SIG-M5 treated with dmso at 0.1 percent for 504 hours (cell line): ENCODE measurements at regions not wholly inside any gene's neighbourhood (a gene's known extent, or its start where the extent isn't known, plus 50 kb on each side); places are given as distances from the start of the nearest gene placed in this dataset.

Experiments used
- DNase-seq: peaks from one replicate; lab custom pipeline; 2025; ENCODE audit not compliant: unreplicated experiment; lab: John Stamatoyannopoulos, UW

DNA sequence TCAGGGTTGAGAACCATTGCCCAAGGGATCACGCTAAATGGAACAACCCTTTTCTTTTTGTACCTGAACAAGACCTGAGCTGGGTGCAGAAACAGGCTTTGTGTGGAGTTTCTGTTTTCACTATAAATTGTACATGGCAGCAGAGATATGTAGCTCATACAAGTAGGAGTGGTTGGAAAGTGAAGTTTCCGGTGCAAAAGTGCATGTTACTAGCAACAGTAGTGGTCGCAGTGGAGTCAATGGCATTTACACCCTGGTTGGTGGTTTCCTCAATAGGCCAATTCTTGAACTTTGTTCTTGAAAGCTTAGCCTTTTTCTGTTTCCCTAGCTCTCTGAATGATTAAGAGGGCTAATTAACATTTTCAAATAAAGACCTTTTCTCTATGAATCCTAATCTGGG is 170.7 kb downstream of the NEBL start:
- no peak for DNase-seq

DNA sequence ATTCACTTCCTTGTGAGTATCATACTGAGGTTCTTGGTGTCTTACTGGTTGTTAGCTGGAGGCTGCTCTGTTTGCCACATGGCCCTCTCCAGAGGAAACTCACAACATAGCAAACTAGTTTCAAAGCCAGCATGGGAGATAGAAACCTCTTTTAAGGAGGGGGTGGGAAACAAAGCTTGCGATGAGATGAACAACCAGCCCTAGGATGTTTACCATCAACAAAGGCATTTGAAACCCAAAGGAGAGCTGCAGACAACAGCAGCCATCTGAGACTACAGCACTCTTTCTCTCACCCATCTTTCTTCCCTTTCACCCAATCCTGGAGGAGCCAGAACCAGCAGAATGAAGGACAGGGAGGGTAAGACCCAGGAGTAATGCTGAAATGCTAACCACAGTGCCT is 182.1 kb downstream of the NEBL start:
- no peak for DNase-seq

DNA sequence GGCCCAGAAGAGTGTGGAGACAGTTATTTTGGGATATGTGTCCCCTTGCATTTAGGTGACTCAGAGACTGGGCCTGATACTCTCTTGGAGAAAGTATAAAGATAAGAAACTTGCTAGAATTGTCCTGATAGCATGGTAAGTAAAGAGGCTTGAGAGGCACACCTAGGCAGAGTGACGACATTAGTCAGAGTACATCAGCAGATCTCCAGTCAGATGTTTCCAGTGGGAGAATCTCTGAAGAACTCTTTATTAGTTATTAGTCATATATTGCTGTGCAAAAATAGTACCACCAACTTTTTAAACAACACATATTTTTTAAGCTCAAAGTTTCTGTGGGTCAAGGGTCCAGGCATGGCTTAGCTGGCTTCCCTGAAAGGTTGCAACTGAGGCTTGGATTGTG is 182.6 kb downstream of the NEBL start:
- no peak for DNase-seq

DNA sequence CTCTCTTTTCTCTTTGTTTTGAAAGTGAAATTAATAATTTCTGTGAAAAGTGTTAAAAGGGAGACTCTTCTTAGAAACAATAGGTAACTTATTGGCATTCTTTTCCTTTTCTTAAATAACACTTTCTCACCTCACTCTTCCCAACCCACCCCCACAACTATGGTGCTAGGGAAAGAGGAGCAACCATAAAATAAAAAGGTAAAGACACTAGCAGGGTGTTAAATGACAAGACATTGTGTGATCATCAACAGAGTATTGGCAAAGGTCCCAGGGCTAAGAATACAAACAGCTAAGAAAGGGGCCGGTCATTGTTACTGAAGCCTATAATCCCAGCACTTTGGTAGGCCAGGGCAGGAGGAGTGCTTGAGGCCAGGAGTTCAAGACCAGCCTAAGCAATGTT is 183.7 kb downstream of the NEBL start:
- DNase-seq = no peak

DNA sequence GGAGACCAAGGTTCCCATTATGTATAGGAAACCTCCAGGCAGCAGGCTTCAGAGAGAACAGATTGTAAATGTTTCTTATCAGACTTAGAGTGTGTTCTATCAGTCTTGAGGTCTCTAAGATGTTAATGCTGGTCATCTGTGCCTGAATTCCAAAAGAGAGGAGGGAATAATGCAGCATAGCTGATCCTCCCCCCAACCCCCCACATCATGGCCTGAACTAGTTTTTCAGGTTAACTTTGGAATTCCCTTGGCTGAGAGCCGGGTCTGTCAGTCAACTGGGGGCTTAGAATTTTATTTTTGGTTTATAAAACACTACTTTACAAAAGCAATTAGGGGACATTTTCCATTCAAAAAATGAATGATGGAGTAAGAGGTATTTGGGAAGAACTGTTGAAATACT is 184.3 kb downstream of the NEBL start:
- no peak for DNase-seq

DNA sequence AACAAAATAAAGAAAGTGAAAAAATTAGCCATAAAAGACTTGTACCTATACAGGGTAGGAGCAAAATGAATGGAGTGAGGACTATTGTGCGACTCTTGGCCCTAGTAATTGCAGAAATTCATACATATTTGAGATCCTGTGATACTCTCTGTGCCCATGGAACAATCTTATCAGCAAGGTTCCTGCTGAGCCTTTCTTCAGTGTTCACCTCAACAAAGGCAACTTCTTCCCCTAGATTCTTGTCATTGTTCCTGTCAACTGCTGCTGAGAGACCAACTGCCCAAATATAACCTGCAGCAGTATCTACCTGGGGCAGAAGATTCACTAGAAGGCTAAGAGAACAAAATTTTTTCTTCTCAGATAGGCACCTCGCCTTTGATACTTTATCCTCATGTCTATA is 187.4 kb downstream of the NEBL start:
- no peak for DNase-seq

DNA sequence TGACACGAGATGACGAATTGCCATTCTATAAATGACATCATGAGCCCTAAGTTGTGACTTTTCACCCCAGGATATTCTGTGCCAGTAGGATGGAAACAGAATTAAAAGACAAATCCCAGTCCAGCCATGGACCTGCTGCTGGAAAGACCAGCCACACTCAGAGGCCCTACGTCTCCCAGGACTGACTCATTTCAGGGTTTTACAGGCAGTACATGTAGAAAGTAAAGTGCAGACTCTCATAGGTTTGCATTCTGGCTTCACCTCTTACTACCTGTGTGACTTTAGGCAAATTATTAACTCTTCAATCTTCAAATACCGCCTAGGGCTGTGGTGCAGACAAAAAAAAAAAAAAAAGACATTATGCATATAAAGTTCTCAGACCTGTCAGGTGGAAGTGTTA is 188.8 kb downstream of the NEBL start:
- no peak for DNase-seq

DNA sequence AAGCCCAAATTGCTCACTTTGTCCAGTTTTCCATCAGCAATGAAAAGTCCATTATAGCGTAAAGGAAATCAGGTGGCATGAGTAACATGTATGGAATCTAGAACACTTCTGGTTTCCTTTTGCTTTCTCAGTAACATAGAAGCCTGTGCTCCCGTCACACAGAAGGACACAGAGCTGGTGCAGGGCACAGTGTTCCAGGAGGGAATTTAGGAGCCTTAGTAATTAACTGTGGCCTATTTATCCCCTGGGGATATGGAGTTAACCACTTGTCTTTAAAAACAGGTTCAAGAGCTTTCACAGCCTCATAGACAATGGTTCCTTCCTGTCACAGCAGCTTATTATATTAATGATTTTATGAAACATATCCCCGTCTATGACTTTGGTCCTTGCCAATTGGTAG is 189.9 kb downstream of the NEBL start:
- no peak for DNase-seq

DNA sequence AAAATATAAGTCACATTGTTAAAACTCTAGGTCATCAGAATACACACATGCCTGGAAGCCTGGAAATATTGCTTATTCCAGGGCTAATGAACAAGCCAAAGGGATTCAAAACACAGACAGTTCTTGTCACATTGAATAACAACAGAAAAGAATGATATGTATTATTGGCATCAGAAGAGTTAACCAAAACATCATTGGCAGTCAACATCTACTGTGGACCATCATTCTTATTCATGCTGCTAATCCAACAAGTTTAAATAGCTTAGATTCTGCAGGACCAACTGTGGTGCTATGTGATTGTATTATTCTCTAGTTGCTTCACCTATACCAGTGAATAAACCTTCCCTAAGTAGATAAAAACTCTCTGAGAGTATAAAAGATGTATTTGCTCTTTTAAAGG is 198.3 kb downstream of the NEBL start:
- DNase-seq = no peak

DNA sequence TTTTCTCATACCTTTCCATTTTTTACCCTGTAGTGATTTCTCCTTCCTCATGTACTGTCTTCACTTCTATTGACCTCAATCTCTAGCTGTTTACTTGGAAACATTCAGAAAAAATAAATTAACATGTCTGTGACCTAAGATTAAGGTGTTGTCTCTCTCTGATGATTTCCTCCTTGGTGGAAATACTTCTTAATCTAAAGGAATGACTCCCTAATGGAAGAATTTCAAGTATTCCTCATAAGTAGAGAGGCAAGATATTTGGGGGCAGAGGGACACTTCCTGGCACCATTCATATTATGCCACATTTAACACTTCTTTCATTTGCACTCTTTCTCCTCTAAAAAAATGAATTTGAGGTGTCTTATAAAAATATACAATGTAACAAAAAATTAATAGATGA is 202.8 kb downstream of the NEBL start:
- DNase-seq = no peak

DNA sequence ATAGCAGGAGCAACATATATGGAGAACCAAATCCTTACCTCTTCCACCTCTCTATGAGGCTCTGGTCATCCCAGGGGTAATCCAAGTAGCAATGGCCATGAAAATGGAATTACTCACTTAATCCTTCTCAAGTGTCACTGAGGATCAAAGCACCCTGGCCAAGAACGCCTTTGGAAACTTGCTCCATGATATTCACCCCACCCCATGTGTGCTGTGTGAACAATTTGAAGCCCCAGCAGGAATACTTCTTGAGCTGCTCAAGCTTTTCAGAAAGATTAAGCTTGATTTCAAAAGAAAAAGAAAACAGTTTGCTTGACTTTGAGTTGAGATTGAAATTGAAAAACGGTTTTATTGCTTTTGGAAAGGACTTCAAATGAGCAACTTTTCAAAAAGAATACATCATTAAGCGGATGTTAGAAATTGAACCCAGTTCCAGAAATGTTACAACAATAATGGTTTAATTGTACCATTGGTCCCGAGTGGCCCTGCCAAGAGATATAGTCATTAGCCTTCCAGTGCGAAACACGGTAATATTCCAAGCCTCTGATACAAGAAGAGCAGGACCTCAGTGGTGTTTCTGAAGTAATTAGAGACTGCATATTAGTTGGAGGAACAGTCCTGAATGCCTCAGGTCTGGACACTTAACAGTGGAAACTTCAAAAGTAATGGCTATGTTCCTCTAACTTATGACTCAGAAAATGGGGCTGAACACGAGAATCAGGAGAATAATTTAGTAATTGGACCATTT is 208.1 kb downstream of the NEBL start:
- DNase-seq = no peak

DNA sequence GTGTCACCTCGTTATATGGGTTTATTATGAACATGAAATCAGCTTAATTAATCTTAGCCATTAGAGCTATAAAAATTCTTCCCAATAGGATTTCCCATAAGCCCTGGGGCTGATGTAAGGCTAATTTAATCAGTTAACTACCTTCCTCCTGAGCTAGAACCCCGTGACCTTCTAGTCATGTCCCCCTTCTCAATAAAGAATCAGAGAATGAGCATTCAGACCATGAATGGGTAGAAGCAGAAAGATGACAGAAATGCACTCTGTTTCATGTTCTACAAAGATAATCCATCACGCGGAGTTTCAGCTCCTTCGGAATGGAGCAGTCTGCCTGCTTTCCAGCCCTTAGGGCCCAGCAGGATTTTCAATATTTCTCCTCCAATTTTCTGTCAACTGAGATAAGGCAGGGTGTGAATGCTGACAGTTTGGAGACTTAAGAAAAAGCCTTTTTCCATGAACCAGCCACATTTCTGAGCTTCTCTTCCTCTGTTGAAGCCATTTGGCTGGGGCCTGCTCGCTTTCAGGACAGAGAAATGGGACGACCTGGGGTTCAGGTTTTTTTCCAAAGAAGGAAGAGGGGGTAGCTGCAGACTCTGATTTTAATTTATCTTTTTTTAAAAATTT is 211.0 kb downstream of the NEBL start:
- DNase-seq = no peak

DNA sequence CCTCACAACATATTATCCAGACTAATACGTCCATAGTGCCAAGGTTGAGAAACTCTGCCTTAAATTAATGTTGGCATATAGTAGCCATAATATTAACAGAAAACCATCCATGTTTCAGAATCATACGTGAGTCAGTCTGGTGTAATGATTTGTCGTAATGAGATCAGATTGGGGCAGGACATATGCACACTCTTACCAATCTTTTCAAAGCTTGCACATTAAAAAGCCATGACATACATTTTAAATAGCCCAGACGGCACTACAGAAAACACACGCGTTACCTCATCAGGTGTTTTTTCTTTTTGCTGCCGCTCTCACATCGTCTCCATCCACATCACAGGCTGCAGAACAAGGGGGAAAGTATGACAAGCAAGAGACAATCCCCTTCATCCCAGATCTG is 211.6 kb downstream of the NEBL start:
- no peak for DNase-seq

DNA sequence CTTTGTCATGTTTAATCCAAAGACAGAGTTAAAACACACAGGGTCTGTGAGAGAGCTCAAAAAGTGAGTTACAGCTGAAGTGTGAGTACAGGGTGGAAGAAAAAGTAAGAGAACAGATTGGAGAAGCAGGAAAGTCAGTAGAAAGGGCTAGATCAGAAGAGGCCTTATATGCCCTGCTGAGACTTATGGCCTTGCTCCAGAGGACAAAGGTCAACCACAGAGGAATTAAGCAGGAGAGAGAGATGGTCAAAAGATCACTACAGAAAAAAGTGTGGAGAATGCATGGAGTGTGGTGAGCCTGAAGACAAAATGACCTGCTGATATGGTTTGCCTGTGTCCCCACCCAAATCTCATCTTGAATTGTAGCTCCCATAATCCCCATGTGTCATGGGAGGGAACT is 213.8 kb downstream of the NEBL start:
- no peak for DNase-seq

DNA sequence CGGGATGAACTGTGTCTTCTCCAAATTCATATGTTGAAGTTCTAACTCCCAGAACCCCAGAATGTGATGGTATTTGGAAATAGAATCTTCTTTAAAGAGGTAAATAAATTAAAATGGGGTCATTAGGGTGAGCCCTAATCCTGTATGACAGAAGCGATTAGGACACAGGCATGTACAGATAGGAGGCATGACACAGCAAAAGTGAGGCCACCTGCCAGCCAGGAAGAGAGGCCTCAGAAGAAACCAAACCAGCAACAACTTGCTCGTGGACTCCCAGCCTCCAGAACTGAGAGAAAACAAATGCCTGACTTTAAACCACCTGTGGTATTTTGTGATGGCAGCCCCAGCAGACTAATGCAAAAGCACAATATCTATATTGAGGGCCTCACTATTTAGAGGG is 214.3 kb downstream of the NEBL start:
- DNase-seq = no peak

DNA sequence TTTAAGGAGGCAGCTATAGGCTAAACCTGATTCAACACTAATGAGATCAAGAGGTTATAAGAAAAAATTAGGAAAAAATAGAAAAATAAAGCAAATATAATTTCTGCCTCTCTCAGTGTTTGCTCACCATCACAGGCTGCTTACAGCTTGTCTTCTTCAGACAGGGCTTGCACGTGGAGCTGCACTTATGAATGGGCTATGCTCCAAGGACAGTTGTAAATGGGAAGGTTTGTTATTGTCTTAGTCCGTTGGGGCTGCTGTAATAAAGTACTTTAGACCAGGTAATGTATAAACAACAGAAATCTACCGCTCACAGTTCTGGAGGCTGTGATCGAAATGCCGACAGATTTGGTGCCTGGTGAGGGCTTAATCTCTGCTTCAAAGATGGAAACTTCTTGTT is 219.8 kb downstream of the NEBL start:
- DNase-seq = no peak

DNA sequence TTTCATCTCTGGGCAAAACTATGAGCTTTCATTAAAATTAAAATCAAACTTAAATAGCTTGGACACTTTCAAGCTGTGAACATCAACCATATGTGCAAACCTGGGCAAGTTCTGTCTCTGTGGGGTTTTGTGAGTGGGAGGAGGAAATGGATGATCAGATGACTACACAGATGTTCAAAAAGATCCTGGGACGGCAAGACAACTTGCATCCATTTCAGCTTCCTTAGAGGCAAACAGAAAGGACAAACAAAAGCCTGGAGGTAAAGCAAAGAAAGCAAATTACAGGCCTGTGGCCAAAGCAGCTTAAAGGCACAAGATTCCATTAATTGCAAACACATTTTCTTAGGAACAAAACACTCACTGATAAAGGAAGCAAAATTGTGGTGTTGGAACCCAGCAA is 222.2 kb downstream of the NEBL start:
- DNase-seq = no peak

DNA sequence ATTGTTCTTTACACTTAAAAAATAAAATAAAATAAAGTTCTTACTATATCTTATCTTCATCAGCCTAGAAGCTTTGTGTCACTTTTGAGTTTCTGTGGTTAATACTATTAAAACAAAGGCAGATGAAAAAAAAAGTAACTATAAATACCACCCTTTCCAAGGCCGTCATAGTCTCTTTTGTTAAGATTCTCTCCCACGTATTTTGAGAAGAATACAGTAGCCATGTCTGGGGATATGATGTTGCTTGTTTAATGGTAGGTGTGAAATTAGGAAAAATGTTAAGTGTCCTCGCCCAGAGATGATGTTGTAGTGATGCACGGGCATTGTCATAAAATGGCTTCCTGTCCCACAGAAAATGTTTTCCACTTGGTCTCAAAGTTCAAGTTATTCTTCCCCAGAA is 223.9 kb downstream of the NEBL start:
- no peak for DNase-seq

DNA sequence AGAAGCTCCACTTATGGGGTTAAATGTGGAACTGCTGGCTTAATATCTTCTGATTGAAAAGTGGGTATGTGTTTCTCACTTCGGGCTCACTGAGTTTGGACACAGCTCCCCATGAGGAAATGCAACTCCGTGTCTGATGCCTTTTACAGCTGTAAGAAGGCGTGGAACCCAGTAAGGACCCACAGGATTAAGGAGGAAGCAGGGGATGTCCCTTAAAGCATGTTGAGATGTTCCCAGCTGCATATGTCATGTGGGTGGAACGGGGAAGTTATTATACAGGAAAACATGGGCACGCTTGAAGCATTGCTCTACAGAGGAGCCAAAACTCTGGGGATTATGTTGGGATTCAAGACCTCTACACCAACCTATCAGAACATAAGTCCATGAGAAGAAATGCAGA is 224.4 kb downstream of the NEBL start:
- no peak for DNase-seq

DNA sequence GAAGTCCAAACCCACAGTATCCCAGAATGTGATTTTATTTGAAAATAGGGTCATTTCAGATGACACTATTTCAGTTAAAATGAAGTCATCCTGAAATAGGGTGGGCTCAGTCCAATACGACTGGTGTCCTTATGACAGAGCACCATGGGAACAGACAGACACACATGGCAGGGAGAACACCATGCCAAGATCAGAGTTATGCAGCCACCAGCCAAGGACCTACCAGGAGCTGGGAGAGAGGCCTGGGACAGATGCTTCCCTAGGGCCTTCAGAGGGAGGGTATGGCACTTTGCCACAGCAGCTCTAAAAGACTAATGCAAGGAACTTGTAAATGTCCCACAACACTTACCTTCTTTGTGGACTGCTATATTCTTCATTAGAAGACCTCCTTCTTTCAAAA is 226.5 kb downstream of the NEBL start:
- no peak for DNase-seq

DNA sequence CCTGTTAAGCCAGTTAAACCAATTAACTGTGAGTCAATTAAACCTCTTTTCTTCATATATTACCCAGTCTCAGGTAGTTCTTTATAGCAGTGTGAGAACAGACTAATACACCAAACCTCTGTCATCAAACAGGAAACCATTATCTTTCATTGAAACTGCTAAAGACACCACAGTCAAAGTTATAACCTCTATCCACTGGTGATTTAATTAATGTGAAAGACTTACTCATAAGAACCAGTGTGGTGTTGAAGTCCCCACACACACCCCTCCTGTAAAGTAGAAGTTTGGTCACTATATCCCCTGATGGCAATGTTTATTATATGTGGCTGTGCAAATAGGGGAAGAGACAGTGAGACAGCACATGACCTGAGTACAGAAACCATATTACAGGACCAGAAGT is 228.1 kb downstream of the NEBL start:
- no peak for DNase-seq

DNA sequence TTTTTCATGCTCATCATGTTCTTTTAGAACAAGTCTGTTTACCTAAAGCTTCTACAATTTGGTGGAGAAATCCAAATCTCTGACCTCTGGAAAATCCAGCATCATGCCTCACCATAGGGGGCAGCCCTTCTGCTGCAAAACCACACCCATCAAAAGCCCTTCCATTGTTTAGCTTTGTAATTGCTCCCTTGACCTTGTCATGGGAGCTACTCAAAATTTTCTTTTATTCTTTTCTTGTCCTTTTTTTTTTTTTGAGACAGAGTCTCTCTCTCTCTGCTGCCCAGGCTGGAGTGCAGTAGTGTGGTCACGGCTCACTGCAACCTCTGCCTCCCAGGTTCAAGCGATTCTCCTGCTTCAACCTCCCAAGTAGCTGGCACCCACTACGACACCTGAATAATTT is 234.4 kb downstream of the NEBL start:
- no peak for DNase-seq

DNA sequence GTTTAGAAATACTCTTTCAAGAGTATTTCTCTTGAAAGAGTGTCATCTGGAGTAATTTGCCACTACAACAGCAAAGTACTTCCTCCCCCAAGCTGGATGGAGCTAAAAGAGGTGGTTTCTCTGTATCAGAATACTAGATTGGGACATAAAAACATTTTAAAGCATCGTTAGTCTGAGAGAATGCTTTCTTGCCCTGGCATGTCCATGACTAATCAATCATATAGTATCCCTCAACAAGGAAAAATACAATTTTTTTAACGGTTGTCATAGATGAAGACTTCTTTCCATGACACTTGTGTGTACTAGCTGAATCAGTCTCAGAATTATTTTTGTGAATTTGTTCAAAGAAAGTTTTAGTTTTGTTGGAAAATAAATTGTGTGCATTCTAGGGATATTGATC is 237.9 kb downstream of the NEBL start:
- no peak for DNase-seq
